Thyroid gland (tissue), 4 donors: ENCODE measurements at regions not wholly inside any gene's neighbourhood (a gene's known extent, or its start where the extent isn't known, plus 50 kb on each side); places are given as distances from the start of the nearest gene placed in this dataset.

ENCODE experiments used
- POLR2A ChIP-seq, 2 donors: fragments of 450-650 bp; IDR thresholded peaks; one replicate each; pipeline ENCODE4 v1.6.1; 2017; ENCODE audit warnings: antibody characterized with exemption in 2 of 2, mild to moderate bottlenecking in 2 of 2, moderate library complexity in 1 of 2
- TF ChIP-seq, protein P1 (sequence below), 6 experiments: fragments of 200-600 bp in 3 of 6; fragments of 450-650 bp in 3 of 6; sonication (generic) in 3 of 6; IDR thresholded peaks; one replicate each; pipeline ENCODE4 v1.5.1; 2016 to 2019; ENCODE audit warnings: antibody characterized with exemption in 6 of 6, mild to moderate bottlenecking in 2 of 6, inconsistent platforms in 1 of 6, moderate library complexity in 1 of 6

DNA sequence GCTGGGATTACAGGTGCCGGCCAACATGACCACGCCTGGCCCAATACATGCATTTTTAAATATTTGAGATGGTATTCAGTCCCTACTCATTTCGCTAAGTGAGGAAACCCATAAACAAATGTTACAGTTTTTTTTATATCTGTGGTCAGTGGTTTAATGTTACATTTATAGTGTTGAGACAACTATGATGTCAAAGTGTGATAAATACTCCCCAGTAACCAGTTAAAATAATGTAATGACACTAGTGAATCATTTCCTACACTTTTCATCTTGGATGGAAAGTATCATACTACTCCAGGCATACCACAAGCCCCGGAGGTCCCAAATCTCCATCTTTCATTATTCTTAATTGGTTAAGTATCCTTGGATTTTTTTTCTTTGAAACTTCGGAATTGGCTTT lies 87.5 kb upstream of the KIF26B start:
- TF ChIP-seq, protein P1, sequence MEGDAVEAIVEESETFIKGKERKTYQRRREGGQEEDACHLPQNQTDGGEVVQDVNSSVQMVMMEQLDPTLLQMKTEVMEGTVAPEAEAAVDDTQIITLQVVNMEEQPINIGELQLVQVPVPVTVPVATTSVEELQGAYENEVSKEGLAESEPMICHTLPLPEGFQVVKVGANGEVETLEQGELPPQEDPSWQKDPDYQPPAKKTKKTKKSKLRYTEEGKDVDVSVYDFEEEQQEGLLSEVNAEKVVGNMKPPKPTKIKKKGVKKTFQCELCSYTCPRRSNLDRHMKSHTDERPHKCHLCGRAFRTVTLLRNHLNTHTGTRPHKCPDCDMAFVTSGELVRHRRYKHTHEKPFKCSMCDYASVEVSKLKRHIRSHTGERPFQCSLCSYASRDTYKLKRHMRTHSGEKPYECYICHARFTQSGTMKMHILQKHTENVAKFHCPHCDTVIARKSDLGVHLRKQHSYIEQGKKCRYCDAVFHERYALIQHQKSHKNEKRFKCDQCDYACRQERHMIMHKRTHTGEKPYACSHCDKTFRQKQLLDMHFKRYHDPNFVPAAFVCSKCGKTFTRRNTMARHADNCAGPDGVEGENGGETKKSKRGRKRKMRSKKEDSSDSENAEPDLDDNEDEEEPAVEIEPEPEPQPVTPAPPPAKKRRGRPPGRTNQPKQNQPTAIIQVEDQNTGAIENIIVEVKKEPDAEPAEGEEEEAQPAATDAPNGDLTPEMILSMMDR (IDR thresholded peaks at IDR 0.05): no peak
- no peak for TF ChIP-seq POLR2A (IDR thresholded peaks at IDR 0.05)
